GM18870 (cell line): ENCODE measurements at regions not wholly inside any gene's neighbourhood (a gene's known extent, or its start where the extent isn't known, plus 50 kb on each side); places are given as distances from the start of the nearest gene placed in this dataset.

Experiments
- ATAC-seq: cut with Tn5 transposase; IDR thresholded peaks from one replicate; pipeline ENCODE4 v1.9.1; 2021; ENCODE audit warnings: moderate library complexity; ENCODE audit not compliant: unreplicated experiment

DNA sequence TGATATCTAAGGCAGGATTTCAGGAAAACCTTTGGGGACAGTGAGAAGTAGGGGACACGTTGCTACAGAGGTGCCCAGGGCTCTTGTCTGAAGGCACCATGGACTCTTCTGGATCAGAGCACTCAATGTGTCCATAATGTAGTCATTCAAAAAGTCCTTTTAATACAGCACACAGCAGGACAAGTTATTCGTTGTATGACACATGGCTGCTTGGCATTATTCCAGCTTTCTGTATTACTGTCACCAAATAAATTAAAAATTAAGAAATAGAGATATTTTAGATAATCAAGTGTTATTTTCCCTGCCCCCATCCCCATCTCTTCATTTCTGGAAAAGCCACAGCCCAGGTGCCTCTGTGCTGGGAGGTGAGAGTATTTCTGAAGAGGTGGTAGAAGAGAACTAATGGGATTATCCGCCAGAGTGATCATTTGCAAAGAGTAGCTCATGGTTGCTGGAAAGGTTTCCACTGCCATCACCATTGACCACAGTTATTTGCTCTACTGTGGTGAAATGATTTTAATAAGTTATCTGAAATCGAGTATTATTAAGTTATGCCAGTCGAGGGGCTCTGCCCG is 83.0 kb downstream of the CXCL12 start:
- ATAC-seq: no peak

DNA sequence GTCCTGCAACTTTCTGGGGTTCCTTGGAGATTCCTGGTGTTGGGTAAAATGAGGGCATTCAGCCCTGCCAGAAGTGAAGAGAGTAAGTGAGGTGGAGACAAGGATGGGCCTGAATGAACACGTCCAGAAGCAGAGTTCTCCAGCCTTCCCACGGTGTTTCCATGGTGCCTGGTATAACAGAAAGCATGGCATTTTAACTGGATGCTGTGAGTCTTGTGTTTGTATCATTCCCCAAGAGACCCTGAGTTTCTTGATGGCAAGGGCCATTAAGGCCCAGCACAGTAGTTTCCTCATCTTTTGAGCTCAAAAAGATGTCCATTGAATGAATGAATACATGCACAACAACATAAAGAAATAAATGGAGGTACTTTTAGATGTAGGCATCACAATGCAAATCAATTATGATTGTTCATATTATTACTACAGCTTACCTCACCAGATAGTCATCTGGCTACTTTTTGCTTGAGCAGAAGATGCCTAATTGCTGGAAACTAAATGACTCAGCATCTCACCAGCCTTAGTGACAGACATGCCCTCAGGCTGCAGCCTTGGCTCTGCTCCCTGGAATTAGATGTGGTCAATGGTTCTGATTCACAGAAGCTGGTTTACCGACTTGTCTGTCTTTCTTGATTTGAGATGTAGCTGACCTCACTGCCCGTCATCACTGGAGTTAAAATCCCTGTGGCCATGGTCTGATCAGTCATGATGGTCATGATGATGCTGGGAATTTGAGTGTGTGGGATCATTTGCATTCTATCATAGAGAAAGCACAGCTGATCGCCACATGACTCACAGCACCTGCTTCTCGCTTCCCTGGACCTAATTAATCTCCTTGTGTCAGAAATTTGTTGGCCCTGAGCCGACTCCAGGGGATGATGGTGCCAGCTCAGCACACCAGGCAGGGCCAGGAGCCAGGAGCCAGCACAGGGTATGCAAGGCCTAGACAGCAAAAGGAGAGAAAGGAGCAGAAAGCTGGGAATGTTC is 83.9 kb downstream of the CXCL12 start:
- peak; percentile 98 for ATAC-seq

- ATAC-seq: no peak
Measured at GRCh38 chr10:44298713-44299112, 86.2 kb downstream of the CXCL12 start.

DNA sequence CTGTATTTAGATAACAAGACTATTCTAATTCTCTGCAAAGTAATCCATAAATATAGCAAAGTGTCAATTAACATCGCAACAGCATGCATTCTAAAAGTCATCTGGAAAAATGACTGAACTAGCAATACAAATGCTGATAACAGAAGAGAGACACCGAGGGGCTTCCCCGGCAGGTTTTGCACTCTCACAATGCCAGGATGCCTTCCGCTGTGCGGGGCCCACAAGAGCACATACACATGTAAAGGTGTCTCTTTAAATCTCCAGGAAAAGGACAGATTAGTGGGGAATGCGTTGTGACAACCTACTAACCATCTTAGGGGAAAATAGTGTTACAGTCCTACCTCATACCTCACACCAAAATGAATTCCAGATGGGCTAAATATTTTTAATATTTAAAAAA is 86.9 kb downstream of the CXCL12 start:
- ATAC-seq: no peak

DNA sequence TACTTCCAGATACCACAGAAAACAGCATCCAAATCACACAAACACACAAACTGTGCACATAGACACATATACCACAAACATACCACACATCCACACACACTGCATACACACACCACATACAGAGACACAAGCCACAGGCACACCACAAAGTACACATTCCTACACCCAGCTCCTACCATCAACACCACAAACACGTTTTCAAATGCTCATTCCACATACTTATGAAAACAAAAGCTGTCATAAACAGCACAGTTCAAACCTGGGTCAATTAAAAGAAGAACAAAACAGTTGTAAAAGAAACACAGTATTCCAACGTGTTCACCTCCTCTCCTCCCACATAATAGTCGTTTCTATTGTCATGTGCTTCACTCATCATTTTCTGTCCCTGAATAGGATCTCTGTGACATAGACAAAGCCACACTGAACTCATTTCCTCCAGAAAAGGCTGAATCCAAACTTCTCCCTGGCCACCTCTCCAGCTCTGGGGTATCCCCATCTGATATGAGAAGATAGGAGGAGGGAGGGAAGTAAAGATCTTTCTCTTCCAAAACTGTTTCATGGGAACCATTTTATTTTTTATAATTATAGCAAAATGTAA is 89.2 kb downstream of the CXCL12 start:
- ATAC-seq: no peak

DNA sequence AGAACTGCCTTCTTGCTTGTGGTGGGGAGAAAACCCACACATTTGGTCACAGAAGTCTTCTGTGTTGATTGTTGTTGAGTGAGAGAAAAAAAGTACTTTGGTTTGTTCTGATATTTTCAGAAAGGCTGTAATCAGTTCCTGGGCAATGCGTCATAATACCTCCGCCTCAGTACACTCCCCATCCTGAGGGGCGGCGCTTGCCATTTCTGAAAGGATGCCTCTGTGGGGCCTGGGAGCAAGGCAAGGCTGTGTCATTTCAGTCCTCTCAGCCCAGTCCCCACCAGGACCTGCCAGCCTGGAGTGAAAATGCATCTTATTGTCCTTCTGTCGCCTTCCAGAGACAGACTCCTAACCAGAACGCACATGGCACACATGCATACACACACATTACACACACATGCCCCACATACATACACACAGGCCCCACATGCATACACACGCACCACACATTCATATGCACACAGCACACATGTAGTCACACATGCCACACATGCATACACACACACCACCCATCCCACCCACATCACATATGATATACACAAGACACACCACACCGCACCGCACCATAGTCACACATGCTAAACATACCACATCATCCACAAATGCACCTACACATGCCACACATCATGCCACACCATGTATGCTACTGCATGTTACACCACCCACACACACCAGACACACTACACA is 90.0 kb downstream of the CXCL12 start:
- no peak for ATAC-seq

GRCh38 chr10:44293842-44294241 is 91.1 kb downstream of the CXCL12 start:
- no peak for ATAC-seq

DNA sequence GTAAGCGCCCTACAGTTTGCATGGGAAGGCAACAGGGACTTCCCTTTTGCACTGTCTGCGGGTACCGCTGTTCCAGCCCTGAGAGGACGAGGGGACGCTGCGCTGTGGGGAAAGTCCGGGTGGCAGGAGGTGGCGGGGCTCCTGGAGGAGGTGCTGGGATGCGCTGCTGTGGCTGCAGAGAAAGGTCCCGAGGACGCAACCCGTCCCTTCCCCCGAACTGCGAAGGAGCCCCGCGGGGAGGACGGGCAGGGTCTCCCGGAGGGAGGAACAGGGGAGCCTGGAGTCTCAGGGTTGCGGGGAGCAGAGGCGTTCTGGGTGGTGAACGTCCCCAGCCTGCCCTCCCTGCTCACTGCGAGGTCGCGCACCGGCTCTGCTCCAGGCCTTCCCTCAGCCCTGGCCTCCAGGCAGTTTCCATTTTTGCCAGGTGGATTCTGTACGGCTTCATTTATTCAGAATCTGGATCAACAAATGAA is 91.6 kb downstream of the CXCL12 start:
- no peak for ATAC-seq

DNA sequence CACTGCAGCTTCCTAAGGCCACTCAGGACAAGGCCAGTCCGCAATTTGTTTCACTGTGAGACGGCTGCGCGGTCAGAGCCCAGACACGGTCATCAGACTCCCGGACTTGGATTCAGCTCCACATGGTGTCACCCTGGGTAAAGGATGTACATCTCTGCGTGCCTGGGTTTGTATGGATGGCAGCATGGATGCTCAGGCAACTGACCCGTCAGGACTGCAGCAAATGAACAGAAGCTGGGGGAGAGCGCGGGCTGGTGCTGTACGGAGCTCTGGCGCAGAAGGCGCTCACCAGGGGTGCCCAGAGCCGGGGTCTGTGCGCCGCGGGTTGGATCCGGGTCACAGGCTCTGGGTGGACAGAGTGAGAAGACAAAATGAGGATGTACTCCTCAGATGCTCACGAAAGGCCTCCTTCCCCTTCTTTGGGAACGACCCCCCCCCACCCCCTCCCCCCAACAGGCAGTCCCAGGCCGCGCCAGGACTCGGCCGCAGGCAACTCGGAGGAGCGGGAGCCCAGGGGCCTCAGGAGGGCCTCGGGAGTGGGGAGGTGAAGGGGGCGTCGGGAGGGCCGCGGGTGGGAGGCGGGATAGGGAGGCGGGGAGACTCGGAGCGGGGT is 92.4 kb downstream of the CXCL12 start:
- no peak for ATAC-seq

GRCh38 chr10:44291091-44291490 is 93.8 kb downstream of the CXCL12 start:
- no peak for ATAC-seq

DNA sequence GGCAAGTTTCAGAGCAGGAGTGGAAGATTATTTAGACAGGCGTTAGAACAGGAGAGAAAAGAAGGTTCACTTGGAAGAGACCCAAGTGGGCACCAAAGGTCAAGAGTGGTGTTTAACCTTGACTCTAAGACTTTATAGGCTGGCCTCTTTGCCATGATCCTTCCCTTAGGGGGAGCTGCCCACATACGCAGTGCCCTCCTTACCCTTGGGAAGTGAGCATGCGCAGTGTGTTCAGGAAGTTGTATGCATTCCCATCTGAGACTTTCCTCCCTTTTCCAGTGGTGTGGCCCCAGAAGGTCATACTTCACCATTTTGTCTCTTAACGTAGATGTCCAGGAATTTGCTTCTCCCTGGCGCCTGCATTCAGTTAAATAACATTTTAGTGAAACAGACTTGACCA is 95.8 kb downstream of the CXCL12 start:
- no peak for ATAC-seq

- no peak for ATAC-seq
Measured at GRCh38 chr10:44287408-44287807, 97.5 kb downstream of the CXCL12 start.

GRCh38 chr10:44284198-44285084 is 100.5 kb downstream of the CXCL12 start:
- no peak for ATAC-seq

DNA sequence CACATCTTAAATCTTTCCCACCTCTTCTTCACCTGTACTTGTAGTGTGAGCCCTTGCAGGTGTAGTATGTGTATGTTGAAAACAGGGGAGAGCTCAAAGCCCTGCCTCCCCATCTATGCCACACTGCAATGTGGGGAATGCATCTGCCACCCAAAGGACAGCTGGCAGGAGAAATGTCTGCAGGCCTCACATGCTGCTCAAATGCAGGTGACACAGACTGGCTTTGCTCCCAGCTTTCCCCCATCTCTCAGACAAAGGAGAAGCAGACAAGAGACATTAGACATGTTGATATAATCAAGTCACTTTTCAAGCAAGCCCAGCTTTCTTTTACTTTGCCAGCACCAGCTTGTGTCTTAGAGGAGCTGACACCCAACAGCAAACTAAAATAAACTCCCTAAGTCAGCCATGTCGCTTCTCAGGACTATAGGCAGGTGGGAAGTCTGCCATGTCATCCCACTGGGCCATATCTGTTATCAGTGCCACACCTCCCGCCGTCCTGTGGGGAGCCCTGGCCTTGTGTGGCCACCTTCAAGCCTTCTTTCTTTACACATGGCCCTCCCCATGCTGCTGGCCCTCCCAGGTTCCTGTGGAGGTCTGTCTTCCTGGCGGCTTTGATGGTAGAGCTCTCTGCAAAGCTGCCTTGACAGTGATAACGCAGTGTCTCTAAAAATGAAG is 102.1 kb downstream of the CXCL12 start:
- ATAC-seq: no peak

- ATAC-seq: no peak
Measured at GRCh38 chr10:44281662-44282061, 103.2 kb downstream of the CXCL12 start.

DNA sequence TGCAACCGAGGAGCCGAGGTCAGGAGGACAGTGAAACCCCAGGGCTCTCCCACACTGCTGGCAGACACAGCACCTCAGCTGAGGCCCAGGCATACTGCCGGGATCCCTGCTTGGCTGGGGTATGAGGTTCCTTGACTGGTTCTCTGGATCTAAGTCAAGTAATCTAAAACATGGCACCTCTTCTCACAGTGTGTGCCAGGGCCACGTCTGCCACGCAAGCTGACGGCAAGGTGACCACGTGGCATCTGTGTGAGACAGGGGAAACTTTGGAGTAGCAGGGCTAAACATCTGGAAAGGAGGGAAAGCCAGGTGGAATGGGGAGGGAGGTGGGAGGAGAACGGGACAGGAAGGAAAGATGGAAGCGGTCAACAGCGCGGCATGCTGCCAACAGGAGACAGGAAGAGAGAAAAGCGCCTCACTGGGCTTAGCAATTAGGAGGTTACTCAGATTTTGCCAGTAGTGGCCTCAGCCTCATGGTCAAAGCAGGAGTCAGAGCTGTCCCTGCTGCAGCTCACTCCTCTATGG is 103.7 kb downstream of the CXCL12 start:
- ATAC-seq: no peak

GRCh38 chr10:44280226-44281014 is 104.5 kb downstream of the CXCL12 start:
- no peak for ATAC-seq

- no peak for ATAC-seq
Measured at GRCh38 chr10:44279426-44280126, 105.3 kb downstream of the CXCL12 start.
